ENCODE measurements at regions not wholly inside any gene's neighbourhood (a gene's known extent, or its start where the extent isn't known, plus 50 kb on each side); places are given as distances from the start of the nearest gene placed in this dataset.

- no peak overlapping the region for H2AK9ac ChIP-seq (replicated peaks; ENCODE audit: low read depth, low read length, poor library complexity)
- no peak overlapping the region for H2BK5ac ChIP-seq (ENCODE audit: low read depth, low read length, poor library complexity, severe bottlenecking)
- no peak overlapping the region for H3K9ac ChIP-seq (ENCODE audit: low read depth, low read length)
- WGBS, 2 experiments (ENCODE audit: extremely low coverage in 2 of 2, insufficient read length in 1 of 2): no CpG with 5 or more reads among the region's 5 CpGs
- no peak overlapping the region for H3K4me2 ChIP-seq (ENCODE audit: low read depth, low read length)
- H3K27ac ChIP-seq (ENCODE audit: insufficient read depth, low read length): no peak overlapping the region
- ChIA-PET CTCF (no interaction called here), POLR2A (ENCODE audit: unreplicated experiment) (no interaction called here)
- ATAC-seq (ENCODE audit: low read depth) (no peak), DNase-seq (no peak)
- dilution Hi-C loops (cut with HindIII; ENCODE audit: low sequenced_read_pairs, unreplicated experiment) (no loop called here), intact Hi-C loops (cut with micrococcal nuclease) (no loop called here), in situ Hi-C loops (cut with MboI; ENCODE audit: low sequenced_read_pairs) (no loop called here)
- no peak overlapping the region for H3K4me3 ChIP-seq (ENCODE audit: insufficient read depth, low read depth, low read length)
- no peaks in the 10 kb centered on the region for H3K27me3 ChIP-seq (ENCODE audit: control insufficient read depth, insufficient read depth, low read length)
- no peaks in the 10 kb centered on the region for H3K36me3 ChIP-seq (ENCODE audit: control insufficient read depth, insufficient read depth, low read length)
- no peak overlapping the region for H3K18ac ChIP-seq (ENCODE audit: low read depth, low read length)
- H2BK120ac ChIP-seq (ENCODE audit: low read depth, low read length): no peak overlapping the region
- H3K23ac ChIP-seq (ENCODE audit: low read depth, low read length): no peak overlapping the region
- H3K56ac ChIP-seq (ENCODE audit: extremely low read depth, insufficient read depth, low read length): no peak overlapping the region
- no peak overlapping the region for H2AFZ ChIP-seq (replicated peaks; ENCODE audit: low read length, poor library complexity)
- peaks cover 2% of the 10 kb centered on the region; the same call in 1 of the 2 replicates for H3K9me3 ChIP-seq (ENCODE audit: control insufficient read depth, insufficient read depth, low read length)
- TF ChIP-seq, protein P1, sequence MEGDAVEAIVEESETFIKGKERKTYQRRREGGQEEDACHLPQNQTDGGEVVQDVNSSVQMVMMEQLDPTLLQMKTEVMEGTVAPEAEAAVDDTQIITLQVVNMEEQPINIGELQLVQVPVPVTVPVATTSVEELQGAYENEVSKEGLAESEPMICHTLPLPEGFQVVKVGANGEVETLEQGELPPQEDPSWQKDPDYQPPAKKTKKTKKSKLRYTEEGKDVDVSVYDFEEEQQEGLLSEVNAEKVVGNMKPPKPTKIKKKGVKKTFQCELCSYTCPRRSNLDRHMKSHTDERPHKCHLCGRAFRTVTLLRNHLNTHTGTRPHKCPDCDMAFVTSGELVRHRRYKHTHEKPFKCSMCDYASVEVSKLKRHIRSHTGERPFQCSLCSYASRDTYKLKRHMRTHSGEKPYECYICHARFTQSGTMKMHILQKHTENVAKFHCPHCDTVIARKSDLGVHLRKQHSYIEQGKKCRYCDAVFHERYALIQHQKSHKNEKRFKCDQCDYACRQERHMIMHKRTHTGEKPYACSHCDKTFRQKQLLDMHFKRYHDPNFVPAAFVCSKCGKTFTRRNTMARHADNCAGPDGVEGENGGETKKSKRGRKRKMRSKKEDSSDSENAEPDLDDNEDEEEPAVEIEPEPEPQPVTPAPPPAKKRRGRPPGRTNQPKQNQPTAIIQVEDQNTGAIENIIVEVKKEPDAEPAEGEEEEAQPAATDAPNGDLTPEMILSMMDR (conservative IDR thresholded peaks at IDR 0.05; ENCODE audit: low read depth, low read length): no peak
- TF ChIP-seq BHLHE40 (IDR thresholded peaks at IDR 0.05; ENCODE audit: low read depth, low read length) (no peak), ELK1 (IDR thresholded peaks at IDR 0.05; ENCODE audit: borderline replicate concordance, low read depth, low read length) (no peak), POLR2A (IDR thresholded peaks at IDR 0.05; ENCODE audit: low read depth, low read length) (no peak), NFE2L2 (IDR thresholded peaks at IDR 0.05; ENCODE audit: low read depth, low read length) (no peak), MAFK (IDR thresholded peaks at IDR 0.05; ENCODE audit: low read depth, low read length) (no peak), SMC3 (IDR thresholded peaks at IDR 0.05; ENCODE audit: low read depth, low read length) (no peak), CEBPB (IDR thresholded peaks at IDR 0.05; ENCODE audit: low read depth, low read length) (no peak), CHD1 (IDR thresholded peaks at IDR 0.05; ENCODE audit: low read depth, low read length) (no peak), MXI1 (IDR thresholded peaks at IDR 0.05; ENCODE audit: borderline replicate concordance, low read depth, low read length) (no peak), RCOR1 (IDR thresholded peaks at IDR 0.05; ENCODE audit: insufficient replicate concordance, low read length) (no peak), FOS (IDR thresholded peaks at IDR 0.05; ENCODE audit: low read depth, low read length) (no peak), RFX5 (IDR thresholded peaks at IDR 0.05; ENCODE audit: low read depth, low read length) (no peak), MAZ (IDR thresholded peaks at IDR 0.05; ENCODE audit: borderline replicate concordance, low read depth, low read length) (no peak)
- H3K9me1 ChIP-seq (ENCODE audit: insufficient read depth, low read length): no peaks in the 10 kb centered on the region
- H3K4ac ChIP-seq (ENCODE audit: low read depth, low read length): no peak overlapping the region
- no peak overlapping the region for H3K14ac ChIP-seq (replicated peaks; ENCODE audit: low read depth, low read length)
- no peak overlapping the region for H2BK20ac ChIP-seq (ENCODE audit: low read depth, low read length)
- no peak overlapping the region for H2BK15ac ChIP-seq (ENCODE audit: low read depth, low read length)
- no peaks in the 10 kb centered on the region for H3K79me1 ChIP-seq (ENCODE audit: low read depth in 1 of 2, low read length in 2 of 2)
- no peak overlapping the region for H2AK5ac ChIP-seq (ENCODE audit: low read depth, low read length)
- no peak overlapping the region for H4K5ac ChIP-seq (ENCODE audit: low read depth, low read length)
- H4K91ac ChIP-seq (ENCODE audit: insufficient read depth, low read depth, low read length): no peak overlapping the region
- BruUV-seq (replicated peaks): no TSS peak
- H4K20me1 ChIP-seq (ENCODE audit: insufficient read depth, low read length): no peaks in the 10 kb centered on the region
- H3K4me1 ChIP-seq (ENCODE audit: control insufficient read depth, insufficient read depth, low read length): no peaks in the 10 kb centered on the region
- H4K8ac ChIP-seq (ENCODE audit: low read depth in 2 of 2, low read length in 2 of 2): no peak overlapping the region
These were observed 161.5 kb upstream of the WDR1 start for GRCh38 chr4:10278071-10278470.
